ENCODE measurements at regions not wholly inside any gene's neighbourhood (a gene's known extent, or its start where the extent isn't known, plus 50 kb on each side); places are given as distances from the start of the nearest gene placed in this dataset.
A peak's percentile ranks its signal among the peaks of the same experiment; 100 is the strongest.

- WGBS (ENCODE audit: insufficient coverage): no CpG with 5 or more reads among the region's 3 CpGs
- DNase-seq: no peak
- Histone ChIP-seq H3K4me1 (ENCODE audit: control insufficient read depth, insufficient read depth, low read length) (no peaks in the 10 kb centered on the region), H3K9me3 (replicated peaks; ENCODE audit: control insufficient read depth, low read depth, low read length) (no peaks in the 10 kb centered on the region), H3K27me3 (ENCODE audit: control insufficient read depth, insufficient read depth, low read length) (no peaks in the 10 kb centered on the region), H3K4me3 (ENCODE audit: low read length) (no peak overlapping the region), H3K36me3 (ENCODE audit: control insufficient read depth, insufficient read depth, low read length) (no peaks in the 10 kb centered on the region), H3K27ac (ENCODE audit: low read length) (no peak overlapping the region)
Observed at GRCh38 chr14:28483506-28483905, 283.1 kb upstream of the FOXG1 start.

GRCh38 chr14:28488684-28489083 is 277.9 kb upstream of the FOXG1 start:
- H3K27me3 ChIP-seq (ENCODE audit: control insufficient read depth, insufficient read depth, low read length): no peaks in the 10 kb centered on the region
- no peaks in the 10 kb centered on the region for H3K36me3 ChIP-seq (ENCODE audit: control insufficient read depth, insufficient read depth, low read length)
- H3K27ac ChIP-seq (ENCODE audit: low read length): no peak overlapping the region
- no peak for DNase-seq
- H3K9me3 ChIP-seq (replicated peaks; ENCODE audit: control insufficient read depth, low read depth, low read length): no peaks in the 10 kb centered on the region
- no peaks in the 10 kb centered on the region for H3K4me1 ChIP-seq (ENCODE audit: control insufficient read depth, insufficient read depth, low read length)
- H3K4me3 ChIP-seq (ENCODE audit: low read length): no peak overlapping the region

DNA sequence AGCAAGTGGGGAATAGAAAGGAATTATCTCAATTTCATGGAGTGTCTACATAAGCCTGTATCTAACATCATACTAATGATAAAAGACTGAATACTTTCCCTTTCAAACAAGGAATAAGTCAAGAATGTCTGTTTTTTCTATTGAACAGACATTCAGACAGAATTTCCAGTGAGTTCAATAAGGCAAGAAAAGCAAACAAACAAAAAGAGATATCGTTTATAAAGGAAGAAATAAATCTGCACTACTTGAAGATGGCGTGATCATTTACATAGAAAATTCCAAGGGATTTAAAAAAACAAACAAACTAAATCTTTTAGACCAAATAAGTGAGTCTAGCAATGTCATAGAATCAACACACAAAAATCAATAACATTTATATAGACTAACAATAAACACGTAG is 273.1 kb upstream of the FOXG1 start:
- DNase-seq: no peak
- no peaks in the 10 kb centered on the region for H3K27me3 ChIP-seq (ENCODE audit: control insufficient read depth, insufficient read depth, low read length)
- no CpG with 5 or more reads among the region's 3 CpGs for WGBS (ENCODE audit: insufficient coverage)
- no peaks in the 10 kb centered on the region for H3K4me1 ChIP-seq (ENCODE audit: control insufficient read depth, insufficient read depth, low read length)
- H3K9me3 ChIP-seq (replicated peaks; ENCODE audit: control insufficient read depth, low read depth, low read length): no peaks in the 10 kb centered on the region
- no peaks in the 10 kb centered on the region for H3K36me3 ChIP-seq (ENCODE audit: control insufficient read depth, insufficient read depth, low read length)
- H3K27ac ChIP-seq (ENCODE audit: low read length): no peak overlapping the region
- no peak overlapping the region for H3K4me3 ChIP-seq (ENCODE audit: low read length)

GRCh38 chr14:28494196-28494595 is 272.4 kb upstream of the FOXG1 start:
- Histone ChIP-seq H3K36me3 (ENCODE audit: control insufficient read depth, insufficient read depth, low read length) (no peaks in the 10 kb centered on the region), H3K27ac (ENCODE audit: low read length) (no peak overlapping the region), H3K9me3 (replicated peaks; ENCODE audit: control insufficient read depth, low read depth, low read length) (no peaks in the 10 kb centered on the region), H3K4me1 (ENCODE audit: control insufficient read depth, insufficient read depth, low read length) (no peaks in the 10 kb centered on the region), H3K27me3 (ENCODE audit: control insufficient read depth, insufficient read depth, low read length) (no peaks in the 10 kb centered on the region), H3K4me3 (ENCODE audit: low read length) (no peak overlapping the region)
- 100% methylated on average over 1 of the region's 2 CpGs for WGBS (ENCODE audit: insufficient coverage)
- DNase-seq: no peak

DNA sequence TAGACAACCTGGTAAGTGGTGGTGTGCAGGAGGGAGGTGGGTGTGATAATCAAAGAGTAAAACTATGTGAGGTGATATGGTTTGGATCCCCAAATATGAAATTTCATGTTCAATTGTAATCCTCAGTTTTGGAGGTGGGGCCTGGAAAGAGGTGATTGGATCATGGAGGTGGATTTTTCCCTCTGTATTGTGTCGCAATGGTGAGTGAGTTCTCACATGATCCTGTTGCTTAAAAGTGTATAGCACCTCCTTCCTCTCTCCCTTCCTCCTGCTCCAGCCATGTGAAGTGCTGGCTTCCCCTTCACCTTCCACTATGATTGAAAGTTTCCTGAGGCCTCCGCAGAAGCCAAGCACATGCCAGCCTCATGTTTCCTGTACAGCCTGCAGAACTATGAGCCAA is 270.2 kb upstream of the FOXG1 start:
- H3K9me3 ChIP-seq (replicated peaks; ENCODE audit: control insufficient read depth, low read depth, low read length): no peaks in the 10 kb centered on the region
- no peak overlapping the region for H3K27ac ChIP-seq (ENCODE audit: low read length)
- no peak for DNase-seq
- no peaks in the 10 kb centered on the region for H3K27me3 ChIP-seq (ENCODE audit: control insufficient read depth, insufficient read depth, low read length)
- no peaks in the 10 kb centered on the region for H3K36me3 ChIP-seq (ENCODE audit: control insufficient read depth, insufficient read depth, low read length)
- no peak overlapping the region for H3K4me3 ChIP-seq (ENCODE audit: low read length)
- H3K4me1 ChIP-seq (ENCODE audit: control insufficient read depth, insufficient read depth, low read length): no peaks in the 10 kb centered on the region
- WGBS (ENCODE audit: insufficient coverage): 43% methylated on average over 1 of the region's 2 CpGs

DNA sequence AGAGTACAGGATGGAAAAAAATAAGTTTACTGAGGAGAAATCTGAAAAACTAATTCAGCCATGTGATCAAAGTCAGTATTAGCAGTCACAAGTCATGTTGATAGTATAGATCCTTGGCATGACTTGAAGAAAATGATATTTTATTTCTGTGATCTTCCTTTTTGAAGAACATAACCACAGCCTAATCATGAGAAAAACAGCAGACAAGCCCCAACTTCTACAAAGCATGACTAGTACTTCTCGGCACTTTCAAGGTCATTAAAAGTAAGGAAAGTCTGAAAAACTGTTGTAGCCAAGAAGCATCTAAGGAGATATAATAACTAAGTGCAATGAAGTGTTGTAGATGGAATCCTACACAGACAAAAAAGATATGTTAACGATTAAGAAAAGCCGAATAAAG is 264.1 kb upstream of the FOXG1 start:
- no peaks in the 10 kb centered on the region for H3K27me3 ChIP-seq (ENCODE audit: control insufficient read depth, insufficient read depth, low read length)
- no peaks in the 10 kb centered on the region for H3K4me1 ChIP-seq (ENCODE audit: control insufficient read depth, insufficient read depth, low read length)
- no CpG with 5 or more reads among the region's 3 CpGs for WGBS (ENCODE audit: insufficient coverage)
- H3K27ac ChIP-seq (ENCODE audit: low read length): no peak overlapping the region
- no peaks in the 10 kb centered on the region for H3K36me3 ChIP-seq (ENCODE audit: control insufficient read depth, insufficient read depth, low read length)
- no peak overlapping the region for H3K4me3 ChIP-seq (ENCODE audit: low read length)
- H3K9me3 ChIP-seq (replicated peaks; ENCODE audit: control insufficient read depth, low read depth, low read length): no peaks in the 10 kb centered on the region
- no peak for DNase-seq

DNA sequence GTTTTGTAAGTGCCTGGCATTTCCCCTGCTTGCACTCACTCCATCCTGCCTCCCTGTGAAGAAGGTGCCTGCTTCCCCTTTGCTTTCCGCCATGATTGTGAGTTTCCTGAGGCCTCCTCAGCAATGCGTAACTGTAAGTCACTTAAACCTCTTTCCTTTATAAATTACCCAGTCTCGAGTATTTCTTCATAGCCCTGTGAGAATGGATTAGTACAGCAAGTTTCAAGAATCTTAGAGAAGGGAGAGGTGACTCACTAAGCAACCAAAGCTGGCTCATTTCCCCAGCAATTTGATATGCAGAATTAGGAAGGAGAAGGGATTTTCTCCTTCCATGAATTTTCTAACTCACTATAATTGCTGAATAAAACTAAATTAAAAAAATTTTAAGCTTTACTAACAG is 251.0 kb upstream of the FOXG1 start:
- Histone ChIP-seq H3K27me3 (ENCODE audit: control insufficient read depth, insufficient read depth, low read length) (no peaks in the 10 kb centered on the region), H3K36me3 (ENCODE audit: control insufficient read depth, insufficient read depth, low read length) (no peaks in the 10 kb centered on the region), H3K27ac (ENCODE audit: low read length) (no peak overlapping the region), H3K4me3 (ENCODE audit: low read length) (no peak overlapping the region), H3K4me1 (ENCODE audit: control insufficient read depth, insufficient read depth, low read length) (no peaks in the 10 kb centered on the region), H3K9me3 (replicated peaks; ENCODE audit: control insufficient read depth, low read depth, low read length) (peaks cover 2% of the 10 kb centered on the region)
- peak; percentile 11 for DNase-seq
- no CpG with 5 or more reads among the region's 3 CpGs for WGBS (ENCODE audit: insufficient coverage)

DNA sequence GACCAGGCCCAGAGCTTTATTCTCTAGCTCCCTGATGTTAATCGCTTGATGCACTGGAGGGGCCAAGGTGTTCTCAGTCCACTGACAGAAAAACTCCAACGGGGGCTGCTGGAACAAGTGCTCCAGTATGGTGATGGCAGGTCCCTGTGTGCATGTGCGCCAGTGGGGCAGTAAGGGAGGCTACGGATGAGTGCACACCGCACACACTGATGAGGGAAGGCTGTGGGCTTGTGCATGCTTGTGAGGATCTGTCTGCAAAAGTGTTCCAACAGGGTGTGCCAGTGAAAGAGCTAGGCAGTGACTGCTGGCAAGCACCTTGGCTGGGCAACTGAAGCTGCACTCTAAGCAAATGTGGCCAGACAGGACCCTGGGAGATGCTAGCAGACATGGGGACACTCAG is 229.7 kb upstream of the FOXG1 start:
- no peak for DNase-seq
- Histone ChIP-seq H3K36me3 (ENCODE audit: control insufficient read depth, insufficient read depth, low read length) (no peaks in the 10 kb centered on the region), H3K4me1 (ENCODE audit: control insufficient read depth, insufficient read depth, low read length) (no peaks in the 10 kb centered on the region), H3K9me3 (replicated peaks; ENCODE audit: control insufficient read depth, low read depth, low read length) (peaks cover 11% of the 10 kb centered on the region), H3K27me3 (ENCODE audit: control insufficient read depth, insufficient read depth, low read length) (no peaks in the 10 kb centered on the region), H3K4me3 (ENCODE audit: low read length) (no peak overlapping the region), H3K27ac (ENCODE audit: low read length) (no peak overlapping the region)
- 92% methylated on average over 5 of the region's 5 CpGs for WGBS (ENCODE audit: insufficient coverage)

- no CpG with 5 or more reads among the region's 2 CpGs for WGBS (ENCODE audit: insufficient coverage)
- no peak overlapping the region for H3K27ac ChIP-seq (ENCODE audit: low read length)
- H3K4me3 ChIP-seq (ENCODE audit: low read length): no peak overlapping the region
- no peaks in the 10 kb centered on the region for H3K4me1 ChIP-seq (ENCODE audit: control insufficient read depth, insufficient read depth, low read length)
- H3K36me3 ChIP-seq (ENCODE audit: control insufficient read depth, insufficient read depth, low read length): no peaks in the 10 kb centered on the region
- DNase-seq: no peak
- H3K9me3 ChIP-seq (replicated peaks; ENCODE audit: control insufficient read depth, low read depth, low read length): peaks cover 8% of the 10 kb centered on the region
- no peaks in the 10 kb centered on the region for H3K27me3 ChIP-seq (ENCODE audit: control insufficient read depth, insufficient read depth, low read length)
Observed at GRCh38 chr14:28542040-28542439, 224.5 kb upstream of the FOXG1 start.

- no peak overlapping the region for H3K4me3 ChIP-seq (ENCODE audit: low read length)
- H3K4me1 ChIP-seq (ENCODE audit: control insufficient read depth, insufficient read depth, low read length): no peaks in the 10 kb centered on the region
- H3K9me3 ChIP-seq (replicated peaks; ENCODE audit: control insufficient read depth, low read depth, low read length): no peaks in the 10 kb centered on the region
- no peak for DNase-seq
- H3K27ac ChIP-seq (ENCODE audit: low read length): no peak overlapping the region
- no peaks in the 10 kb centered on the region for H3K27me3 ChIP-seq (ENCODE audit: control insufficient read depth, insufficient read depth, low read length)
- H3K36me3 ChIP-seq (ENCODE audit: control insufficient read depth, insufficient read depth, low read length): no peaks in the 10 kb centered on the region
Observed at GRCh38 chr14:28565345-28565744, 201.2 kb upstream of the FOXG1 start.

DNA sequence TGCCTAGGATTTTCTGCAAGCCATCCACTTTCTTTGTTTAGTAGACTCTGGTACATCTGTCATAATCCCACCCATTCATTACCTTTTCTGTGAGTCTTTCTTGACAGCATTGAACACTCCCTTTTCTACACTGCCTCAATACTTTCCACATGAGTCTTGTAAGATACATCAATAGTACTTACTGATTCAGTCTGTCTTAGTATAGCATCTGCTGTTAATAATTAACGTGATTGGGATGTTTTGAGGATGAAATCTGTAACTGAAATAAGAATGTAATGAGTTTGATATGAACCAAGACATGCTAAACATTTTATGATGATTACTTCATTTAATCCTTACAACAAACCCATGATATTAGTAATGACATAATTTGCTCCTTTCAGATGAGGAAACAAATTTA is 196.2 kb upstream of the FOXG1 start:
- Histone ChIP-seq H3K36me3 (ENCODE audit: control insufficient read depth, insufficient read depth, low read length) (no peaks in the 10 kb centered on the region), H3K27ac (ENCODE audit: low read length) (no peak overlapping the region), H3K27me3 (ENCODE audit: control insufficient read depth, insufficient read depth, low read length) (no peaks in the 10 kb centered on the region), H3K4me3 (ENCODE audit: low read length) (no peak overlapping the region), H3K4me1 (ENCODE audit: control insufficient read depth, insufficient read depth, low read length) (no peaks in the 10 kb centered on the region), H3K9me3 (replicated peaks; ENCODE audit: control insufficient read depth, low read depth, low read length) (peaks cover 15% of the 10 kb centered on the region)
- DNase-seq: no peak
- no CpG with 5 or more reads among the region's 1 CpG for WGBS (ENCODE audit: insufficient coverage)

All from muscle of leg (tissue), 3 donors.